ENCODE measurements at regions not wholly inside any gene's neighbourhood (a gene's known extent, or its start where the extent isn't known, plus 50 kb on each side); places are given as distances from the start of the nearest gene placed in this dataset.

- TF ChIP-seq CTCF (IDR thresholded peaks at IDR 0.05), result no peak
- TF ChIP-seq ZFX (IDR thresholded peaks at IDR 0.05; ENCODE audit: borderline replicate concordance), result no peak
These were observed 78.6 kb upstream of the ADAMTS9 start for GRCh38 chr3:64766440-64766839.
